ENCODE measurements at regions not wholly inside any gene's neighbourhood (a gene's known extent, or its start where the extent isn't known, plus 50 kb on each side); places are given as distances from the start of the nearest gene placed in this dataset.

- TF ChIP-seq CTCF (IDR thresholded peaks at IDR 0.05) (no peak), POLR2A (IDR thresholded peaks at IDR 0.05) (no peak)
Observed at GRCh38 chr3:152728231-152728980, 106.5 kb upstream of the P2RY1 start.

Data from testis (tissue), 2 donors.